Stimulated activated CD4-positive, alpha-beta T cell treated with anti-CD3 and anti-CD28 coated beads, Interleukin-15, amount 100 ng/mL, for 24 hours (primary cell): ENCODE measurements at regions not wholly inside any gene's neighbourhood (a gene's known extent, or its start where the extent isn't known, plus 50 kb on each side); places are given as distances from the start of the nearest gene placed in this dataset.

Source experiments
- DNase-seq: peaks from one replicate; pipeline ENCODE4 v3.0.0-alpha.2; 2020

DNA sequence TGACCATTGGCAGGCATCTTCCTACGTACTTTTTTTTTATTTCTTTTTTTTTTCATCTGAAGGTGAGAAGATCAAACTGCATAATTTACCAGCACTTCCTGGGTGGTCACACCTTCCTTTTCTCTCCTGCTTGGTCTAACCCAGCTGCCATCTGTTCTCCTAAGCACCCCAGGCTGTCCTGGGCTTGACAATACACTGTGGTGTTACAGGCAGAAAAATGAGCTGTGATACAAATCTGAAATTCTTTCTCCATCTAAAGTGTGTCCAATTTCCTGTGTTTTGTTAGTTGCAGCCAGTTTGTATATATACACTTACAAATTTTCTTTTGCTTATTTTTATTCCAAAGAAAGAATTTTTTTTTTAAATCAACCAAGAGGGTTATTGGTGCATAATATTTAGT lies 786.0 kb upstream of the ZEB2 start:
- DNase-seq, result no peak

DNA sequence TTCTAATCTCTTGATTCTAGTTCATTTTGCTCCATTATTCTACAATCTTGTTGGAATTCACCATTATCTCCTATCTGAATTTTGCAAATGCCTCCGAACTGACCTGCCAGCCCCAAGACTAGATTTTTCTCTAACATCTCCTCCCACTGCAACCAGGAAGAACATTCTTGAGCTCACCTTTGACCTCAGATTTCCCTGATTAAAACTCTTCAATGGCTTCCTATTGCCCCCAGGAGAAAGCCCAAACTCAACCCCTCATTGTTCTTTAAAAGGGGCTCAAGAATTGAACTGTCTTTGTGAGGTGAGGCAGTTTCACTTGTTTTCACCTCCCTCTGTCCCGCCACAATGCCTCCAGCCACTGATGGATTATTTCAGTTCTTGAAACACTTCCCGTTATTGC lies 784.6 kb upstream of the ZEB2 start:
- no peak for DNase-seq

DNA sequence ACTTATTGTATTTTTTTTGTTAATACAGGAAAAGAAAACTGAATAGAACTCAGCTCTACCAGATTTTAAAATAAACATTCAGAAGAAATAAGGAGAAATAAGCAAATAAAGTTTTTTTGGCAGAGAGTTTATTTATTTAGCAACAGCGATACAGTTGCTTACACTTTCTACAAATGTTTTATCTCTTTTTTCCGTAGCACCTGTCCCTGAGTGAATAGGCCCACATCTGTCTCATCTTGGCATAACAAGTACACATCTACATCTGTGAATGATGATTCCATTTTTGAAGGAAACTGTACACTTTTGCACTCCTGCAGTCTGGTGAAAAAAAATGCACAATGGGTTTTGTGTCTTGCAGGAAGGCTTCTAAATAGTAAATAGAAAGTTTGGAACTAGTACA lies 783.6 kb upstream of the ZEB2 start:
- no peak for DNase-seq

DNA sequence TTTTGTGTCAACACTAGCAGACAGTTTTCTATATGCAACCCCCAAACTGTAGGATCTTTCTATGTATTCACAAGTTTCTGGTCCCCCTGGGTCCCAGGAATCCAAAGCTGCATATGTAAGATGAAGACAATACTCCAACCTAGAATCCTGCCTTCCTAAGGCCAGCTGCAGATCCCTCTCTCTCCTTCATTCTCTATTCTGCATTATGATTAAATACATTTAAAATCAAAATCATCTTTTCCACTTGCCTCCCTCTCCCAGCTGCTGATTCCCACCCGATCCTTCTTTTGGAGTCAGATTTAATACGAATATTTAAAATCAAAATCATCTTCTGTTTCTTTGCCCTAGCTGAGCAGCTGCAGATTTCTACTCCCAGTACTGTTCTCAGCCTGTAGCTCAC lies 783.0 kb upstream of the ZEB2 start:
- no peak for DNase-seq

DNA sequence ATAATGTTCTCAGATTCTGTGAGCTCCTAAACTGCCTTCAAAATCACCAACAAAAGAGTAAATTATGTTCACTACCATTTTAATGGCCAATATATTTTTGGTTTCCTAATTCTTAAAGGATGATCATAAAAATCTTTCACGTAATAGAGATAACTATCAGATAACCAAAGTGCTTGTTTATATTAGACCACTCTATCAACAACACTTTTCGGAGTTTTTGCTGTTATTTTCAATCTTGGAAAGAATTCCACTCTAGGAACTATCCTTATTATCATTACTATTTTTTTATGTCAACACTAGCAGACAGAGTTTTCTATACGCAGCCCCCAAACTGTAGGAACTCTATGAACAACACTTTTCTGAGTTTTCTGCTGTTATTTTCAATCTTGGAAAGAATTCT lies 782.5 kb upstream of the ZEB2 start:
- DNase-seq, result no peak

DNA sequence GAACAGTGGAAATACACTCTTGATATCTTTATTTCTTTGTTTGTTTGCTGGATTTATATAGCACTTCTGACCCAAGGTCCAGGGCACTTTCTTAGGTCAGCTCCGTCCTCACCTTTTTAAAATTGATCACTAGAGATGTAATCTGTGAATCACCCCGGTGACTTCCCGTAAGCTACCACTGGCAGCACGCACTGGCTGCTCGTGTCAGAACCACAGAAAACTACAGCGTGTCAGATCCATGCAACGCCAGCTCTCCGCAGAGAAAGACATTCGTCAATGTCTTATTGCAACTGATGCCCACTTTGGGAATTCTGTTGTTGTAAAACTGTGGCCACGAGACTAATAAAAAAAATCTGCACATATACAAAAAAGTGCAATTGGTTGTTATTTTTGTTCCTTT lies 779.4 kb upstream of the ZEB2 start:
- no peak for DNase-seq

DNA sequence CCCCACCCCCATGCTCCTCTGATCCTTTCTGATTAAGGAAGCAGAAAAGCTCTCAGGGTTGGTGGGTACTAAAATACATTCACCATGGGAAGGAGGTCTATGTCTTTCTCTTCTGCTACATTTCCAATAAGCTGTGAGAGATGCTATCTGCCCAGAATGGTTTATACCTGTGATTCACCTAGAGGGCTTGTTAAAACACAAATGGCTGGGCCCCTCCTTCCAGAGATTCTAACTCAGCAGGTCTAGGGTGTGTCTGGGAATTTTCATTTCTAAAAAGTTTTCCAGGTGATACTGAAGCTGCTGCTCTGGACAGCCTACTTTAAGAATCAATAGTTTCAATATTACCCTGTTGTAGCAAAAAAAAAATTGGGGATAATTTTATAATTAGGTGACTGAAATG lies 772.2 kb upstream of the ZEB2 start:
- no peak for DNase-seq

DNA sequence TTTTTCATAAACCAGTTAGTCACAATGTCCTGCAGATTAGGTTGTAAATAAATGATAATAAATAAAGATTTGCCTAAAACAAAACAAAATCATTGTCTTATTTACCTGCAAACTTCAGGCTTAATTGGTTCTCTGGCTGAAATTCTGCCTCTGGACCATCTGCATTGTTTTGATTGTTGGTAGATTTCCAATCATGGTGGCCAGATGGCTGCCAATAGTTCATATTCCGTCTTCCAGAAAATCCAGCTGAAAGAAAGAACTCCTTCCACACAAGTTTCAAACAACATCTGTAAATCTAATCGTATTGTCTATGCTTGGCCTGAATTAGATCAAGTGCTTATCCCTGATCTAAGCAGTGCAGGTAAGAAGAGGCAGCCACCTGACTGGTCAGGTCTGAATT lies 771.1 kb upstream of the ZEB2 start:
- no peak for DNase-seq

DNA sequence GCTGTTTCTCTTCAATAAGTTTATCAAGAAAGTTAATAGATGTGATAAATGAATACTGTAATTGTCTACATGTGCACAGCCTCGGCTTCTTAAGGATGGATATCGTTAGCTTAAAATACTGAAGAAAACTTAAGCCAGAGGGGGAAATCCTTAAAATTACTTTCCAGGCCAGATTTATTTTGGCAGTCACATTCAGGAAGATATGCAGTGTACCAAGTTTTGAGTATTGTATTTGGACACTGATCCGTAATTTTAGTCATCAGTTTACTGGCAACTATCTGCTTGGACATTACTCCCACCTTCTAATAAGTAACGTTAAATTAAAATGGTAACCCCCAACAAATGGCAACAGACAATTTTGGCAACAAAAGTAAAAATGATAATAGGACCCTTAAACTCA lies 770.0 kb upstream of the ZEB2 start:
- no peak for DNase-seq

DNA sequence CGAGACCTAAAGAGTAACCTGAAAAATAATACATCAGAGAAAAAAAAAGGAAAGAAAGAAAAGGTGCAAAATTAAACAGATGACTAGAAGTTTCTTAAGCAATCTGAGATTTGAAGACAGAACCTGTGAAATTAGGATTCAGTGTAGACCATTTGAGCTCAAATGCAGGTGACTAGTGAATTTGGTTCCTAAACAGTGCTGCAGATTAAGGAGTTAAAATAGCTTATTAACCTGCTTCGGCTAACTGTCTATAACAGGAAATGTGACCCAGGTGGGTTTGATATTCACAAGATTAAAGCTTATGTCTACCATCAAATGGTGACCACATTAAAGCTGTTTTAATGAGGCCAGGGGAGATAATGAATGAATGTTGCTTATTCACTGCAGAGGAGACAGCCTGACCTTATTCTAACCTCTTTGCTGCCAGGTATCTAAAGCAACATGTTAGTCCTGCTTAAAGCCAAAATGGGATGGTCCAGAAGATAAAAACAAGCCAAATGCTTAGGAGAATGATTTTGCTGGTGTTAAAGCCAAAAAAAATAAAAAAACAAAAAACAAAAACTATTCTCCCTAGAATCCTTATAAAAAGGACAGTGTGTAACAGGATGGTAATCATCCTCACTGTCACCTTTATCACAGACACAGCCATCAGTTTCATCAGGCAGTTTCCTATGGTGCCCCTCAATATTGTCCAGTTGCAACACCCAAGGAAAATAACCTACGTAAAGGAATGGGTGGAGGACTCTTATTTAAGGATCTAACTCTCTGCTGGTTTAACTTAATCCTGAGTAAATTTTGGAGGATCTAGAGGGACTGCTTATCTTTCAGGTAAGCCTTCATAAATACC lies 769.0 kb upstream of the ZEB2 start:
- no peak for DNase-seq

DNA sequence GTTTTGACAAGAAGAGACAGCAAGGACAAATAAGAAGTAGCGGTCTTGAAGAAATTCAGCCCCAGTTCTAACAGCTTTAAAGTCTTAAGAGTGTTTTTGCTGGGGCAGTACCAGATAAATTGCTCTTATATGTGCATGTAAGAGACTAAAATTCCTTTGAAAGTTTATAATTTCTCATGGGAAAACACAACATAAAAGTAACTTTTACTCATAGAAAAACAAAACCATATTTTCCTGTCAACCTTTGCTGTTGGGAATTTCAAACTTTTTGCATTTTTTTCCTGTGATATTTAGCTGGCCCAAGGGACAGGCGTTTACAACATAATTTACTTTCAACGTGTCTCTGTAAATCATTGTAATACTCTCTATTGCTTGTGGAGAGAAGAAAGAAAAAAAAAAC lies 767.8 kb upstream of the ZEB2 start:
- DNase-seq, result no peak

DNA sequence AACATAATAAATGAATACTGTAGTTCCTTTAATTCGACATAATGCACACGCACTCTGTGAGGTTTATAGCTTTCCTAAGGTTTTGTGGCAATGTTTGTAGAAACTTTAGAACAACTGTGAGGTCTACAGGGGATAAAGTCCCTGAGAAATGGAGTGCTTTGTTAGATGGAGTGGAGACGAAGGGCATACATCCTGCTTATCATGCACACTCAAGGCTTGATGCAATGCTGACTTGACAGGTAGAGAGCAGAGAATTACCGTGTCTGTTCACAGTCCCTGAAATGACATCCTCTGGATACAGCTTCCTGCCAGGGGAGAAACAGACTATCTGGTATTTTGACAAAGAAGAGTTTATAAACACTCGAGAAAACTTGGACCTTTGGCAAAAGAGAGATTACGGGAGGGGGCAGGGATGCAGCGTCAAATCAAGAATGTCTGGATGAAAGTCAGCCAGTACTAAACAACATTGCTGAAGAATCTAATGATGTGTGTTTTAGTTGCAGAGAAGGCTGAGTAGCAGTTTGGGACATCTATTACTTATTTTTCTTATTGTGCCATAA lies 766.9 kb upstream of the ZEB2 start:
- DNase-seq, result no peak

DNA sequence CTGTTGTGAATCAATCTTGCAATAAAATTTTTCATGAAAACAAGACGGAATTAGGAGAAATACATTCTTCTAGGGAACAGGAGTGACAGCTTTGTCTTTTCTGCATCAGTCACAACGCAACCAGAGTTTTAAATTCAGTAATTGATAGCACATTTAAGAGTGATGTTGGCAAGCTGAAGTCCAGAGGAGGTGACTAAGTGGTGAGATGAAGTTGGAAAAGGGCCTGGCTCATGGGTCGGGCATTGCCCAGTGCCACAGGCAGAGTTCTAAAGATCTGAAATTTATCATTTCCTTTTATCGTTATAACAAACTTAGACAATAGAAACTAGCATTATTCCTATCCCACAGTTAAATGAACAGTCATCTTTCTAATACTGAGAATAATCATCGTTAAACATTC lies 764.6 kb upstream of the ZEB2 start:
- no peak for DNase-seq

DNA sequence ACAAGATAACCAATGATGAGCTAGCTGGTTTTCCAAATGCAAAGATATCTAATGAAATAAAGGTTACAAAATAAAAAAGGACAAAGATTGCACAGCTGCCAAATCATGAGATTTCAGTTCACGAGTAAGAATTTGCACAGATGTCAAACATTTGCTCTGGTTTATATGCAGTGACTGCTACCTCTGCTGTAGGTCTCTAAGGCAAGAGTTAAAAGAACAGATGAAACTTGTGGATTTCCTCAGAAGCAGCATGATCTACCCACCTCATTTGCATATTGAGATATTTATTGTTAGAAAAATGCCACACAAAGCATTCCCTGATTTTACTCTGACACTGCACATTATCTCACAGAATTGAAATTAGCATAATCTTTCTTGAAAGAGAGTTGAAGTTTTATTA lies 763.2 kb upstream of the ZEB2 start:
- no peak for DNase-seq

DNA sequence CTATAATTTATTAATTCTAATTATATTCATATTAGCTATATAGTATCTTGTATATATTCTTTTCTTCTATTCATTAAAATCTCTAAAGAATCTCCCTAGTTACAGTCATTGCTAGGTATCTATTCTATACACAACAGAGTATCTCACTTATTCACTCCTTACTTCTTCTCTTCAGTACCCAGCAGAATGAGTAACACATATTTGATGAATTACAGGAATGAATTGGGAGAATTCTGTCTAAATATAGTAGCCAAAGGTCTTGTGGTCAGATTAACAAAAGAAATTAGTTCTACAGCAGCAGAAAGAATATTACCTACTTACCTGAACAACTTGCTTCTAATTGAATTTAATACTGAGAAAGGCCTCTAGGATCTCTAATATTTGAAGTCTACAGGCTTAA lies 758.0 kb upstream of the ZEB2 start:
- no peak for DNase-seq

DNA sequence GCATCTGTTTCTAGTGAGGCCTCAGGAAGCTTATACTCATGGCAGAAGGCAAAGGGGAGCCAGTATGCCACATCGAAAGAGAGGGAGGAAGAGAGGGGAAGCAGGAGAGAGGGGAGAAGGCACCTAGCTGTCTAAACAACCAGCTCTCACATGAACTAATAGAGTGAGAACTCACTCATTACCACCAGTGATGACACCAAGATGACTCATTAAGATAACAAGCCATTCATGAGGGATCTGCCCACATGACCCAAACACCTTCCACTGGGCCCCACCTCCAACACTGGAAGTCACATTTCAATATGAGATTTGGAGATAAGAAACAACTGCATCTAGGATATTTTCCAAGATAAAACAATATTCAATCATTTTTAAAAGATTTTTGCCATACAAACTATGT lies 753.9 kb upstream of the ZEB2 start:
- no peak for DNase-seq

DNA sequence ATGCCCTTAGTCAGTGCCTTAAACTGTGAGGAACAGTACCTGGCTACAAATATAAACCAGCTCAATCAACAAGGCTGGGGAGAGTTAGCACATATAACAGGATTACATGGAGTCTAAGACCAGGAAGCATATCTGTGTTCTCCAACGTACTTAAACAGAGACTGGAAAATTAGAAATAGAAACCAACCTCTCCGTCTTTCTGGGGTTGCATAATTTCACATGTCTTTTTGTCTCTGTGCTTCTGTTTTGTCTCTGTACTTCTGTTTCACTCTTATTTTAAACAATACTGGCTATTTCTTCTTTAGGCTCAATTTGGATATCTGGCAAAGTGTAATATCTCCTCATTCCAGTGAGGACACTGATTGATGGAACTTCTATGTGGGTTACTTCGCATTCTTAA lies 749.0 kb upstream of the ZEB2 start:
- no peak for DNase-seq

DNA sequence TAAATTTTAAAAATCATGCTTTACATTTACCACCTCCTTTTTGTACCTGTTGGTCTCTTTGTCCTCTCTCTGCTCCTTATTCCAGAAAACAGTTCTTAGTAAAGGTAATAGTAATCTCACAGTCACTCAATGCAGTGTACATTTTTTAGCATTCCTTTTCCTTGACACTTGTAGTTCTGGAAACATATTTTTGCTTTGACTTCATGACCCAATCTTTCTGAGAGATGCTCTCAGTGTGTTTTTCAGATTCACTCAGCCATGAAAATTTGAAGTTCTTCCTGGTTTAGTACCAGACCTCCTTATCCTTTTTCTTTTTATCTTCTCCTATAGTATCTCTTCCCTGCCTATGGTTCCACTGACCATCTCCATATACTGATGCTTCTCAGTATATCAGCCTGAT lies 747.5 kb upstream of the ZEB2 start:
- no peak for DNase-seq

DNA sequence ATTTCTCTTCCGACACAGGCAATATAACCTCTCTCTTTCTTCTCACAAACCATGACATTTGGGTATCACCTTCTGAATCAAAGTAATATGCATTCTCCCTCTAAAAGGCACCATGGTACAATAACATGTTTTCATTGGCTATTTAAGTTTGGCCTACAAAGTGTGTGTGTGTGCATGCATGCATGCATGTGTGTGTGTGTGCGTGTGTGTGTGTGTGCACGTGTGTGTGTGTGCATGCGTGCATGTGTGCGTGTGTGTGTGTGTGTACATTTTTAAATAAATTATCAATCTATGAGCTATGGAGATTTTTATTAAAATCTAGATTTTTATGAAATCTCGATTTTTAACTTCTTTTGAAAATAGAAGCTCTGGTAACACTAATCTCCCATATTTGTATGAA lies 745.3 kb upstream of the ZEB2 start:
- DNase-seq, result no peak

DNA sequence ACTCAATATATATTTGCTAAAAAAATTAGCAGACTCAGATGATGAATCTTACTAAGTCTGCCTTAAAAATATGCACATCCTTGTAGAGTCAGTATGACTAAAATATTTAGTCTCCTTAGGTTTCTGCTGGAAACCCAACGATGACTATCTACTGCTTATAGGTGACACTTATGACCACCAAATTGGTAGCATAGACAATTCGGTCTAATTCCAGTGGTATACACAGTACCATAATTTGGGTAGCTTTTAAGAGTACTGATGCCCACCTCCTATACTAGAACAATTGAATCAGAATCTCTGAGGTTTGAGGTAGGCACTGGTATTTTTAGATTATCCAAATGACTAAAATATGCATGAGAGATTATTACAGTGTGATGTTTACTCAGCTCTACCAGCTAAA lies 740.8 kb upstream of the ZEB2 start:
- DNase-seq, result no peak

DNA sequence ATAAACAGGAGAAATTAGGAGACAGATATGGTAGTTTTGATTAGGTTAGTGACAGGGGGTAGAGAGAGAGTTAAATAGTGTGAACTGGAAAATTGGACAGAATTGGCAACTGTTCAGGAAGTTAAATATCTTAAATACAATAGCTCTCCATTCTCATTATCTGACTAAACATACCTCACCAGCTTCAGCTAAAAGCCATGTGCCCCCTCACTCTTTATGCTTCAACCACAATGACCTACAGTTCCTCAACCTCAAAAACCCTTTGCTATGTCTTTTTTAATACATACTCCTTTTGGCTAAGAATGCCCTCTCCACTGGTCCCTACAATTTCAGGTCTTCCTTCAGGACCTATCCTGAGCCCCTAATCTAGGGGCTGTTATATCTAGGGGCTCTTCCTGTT lies 740.2 kb upstream of the ZEB2 start:
- DNase-seq, result no peak

DNA sequence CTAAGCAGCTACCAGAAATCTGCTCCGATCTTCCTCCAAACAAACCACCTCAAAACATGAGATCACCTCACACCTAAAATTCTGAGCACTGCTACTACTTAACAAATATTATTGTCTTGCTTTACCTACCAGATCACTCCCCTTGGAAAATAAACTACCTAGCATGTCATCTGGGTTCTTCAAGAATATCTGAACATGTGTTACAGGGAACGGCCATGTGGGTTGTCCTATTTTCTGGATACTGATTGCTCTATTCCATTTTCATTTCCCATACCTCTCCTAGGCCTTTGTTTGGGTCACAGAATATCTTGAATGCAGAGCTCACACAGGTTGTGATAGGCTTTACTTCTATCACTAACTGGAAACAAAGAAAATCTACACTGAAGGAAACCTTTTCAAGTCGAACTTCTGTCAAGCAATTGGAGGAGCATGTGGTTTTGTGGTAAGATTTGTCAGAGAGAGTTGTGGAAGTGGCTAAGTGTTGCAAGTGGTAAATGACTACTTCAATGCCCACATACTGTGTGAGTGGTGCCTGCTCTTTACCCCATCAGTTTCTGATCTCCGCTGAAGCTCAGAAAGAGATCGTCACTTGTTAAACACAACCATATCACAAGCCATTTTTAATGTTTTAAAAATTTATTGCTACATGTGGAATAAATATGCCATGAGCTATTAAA lies 739.1 kb upstream of the ZEB2 start:
- DNase-seq, result peak; percentile 2

DNA sequence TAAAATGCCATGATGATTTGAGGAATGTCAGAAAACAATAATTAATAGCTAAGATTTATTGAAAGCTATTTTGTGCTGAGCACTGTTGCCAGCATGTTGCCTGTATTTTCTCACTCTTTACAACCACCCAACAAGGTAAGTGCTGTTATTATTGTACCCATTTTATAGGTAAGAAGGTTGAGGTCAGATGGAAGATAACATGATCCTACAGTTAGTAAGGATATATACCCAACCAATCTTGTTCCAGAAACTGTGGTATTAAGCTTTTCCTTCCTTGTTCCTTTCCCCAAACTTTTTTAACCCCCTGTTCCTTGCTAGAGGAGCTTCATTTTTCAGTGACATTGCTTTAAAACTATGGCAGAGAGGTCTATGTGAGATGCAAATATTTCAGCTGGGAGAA lies 738.0 kb upstream of the ZEB2 start:
- DNase-seq, result no peak

DNA sequence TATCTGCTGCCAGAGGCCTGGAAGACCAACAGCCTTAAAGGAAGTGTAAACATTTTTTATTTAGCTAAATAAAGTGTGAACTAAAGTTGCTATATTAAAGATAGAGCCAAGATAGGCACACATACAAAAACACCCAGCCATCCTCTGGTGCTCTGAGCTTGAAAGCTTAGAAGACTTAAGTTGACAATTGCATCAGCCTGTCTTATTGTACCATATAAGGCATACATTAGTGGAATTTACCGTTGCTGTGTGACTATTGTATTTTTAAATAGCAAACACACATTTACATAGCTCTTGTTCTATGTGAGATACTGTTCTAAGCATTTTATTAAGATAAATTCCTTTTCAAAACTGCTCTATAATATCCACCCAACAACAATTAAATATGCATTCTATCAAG lies 736.6 kb upstream of the ZEB2 start:
- DNase-seq, result no peak

DNA sequence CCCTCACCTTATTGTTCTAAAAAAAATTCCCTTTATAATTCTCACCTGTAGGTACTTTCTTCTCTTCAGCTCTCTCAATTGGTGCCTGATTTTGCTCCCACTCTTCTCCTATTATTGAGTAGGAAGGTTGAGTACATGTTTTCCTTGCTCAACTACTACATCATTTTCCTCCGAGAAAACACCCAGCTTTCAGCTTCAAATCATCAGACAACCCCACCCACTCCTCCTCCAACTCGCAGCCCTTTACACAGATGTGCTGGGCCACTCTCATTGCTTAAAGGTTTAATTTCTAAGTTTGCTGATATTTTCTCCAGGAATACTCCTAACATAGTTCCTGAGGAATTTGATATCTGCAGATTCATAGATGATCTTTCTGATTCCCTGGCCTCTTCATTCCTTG lies 734.4 kb upstream of the ZEB2 start:
- no peak for DNase-seq
